ENCODE measurements at regions not wholly inside any gene's neighbourhood (a gene's known extent, or its start where the extent isn't known, plus 50 kb on each side); places are given as distances from the start of the nearest gene placed in this dataset.

DNA sequence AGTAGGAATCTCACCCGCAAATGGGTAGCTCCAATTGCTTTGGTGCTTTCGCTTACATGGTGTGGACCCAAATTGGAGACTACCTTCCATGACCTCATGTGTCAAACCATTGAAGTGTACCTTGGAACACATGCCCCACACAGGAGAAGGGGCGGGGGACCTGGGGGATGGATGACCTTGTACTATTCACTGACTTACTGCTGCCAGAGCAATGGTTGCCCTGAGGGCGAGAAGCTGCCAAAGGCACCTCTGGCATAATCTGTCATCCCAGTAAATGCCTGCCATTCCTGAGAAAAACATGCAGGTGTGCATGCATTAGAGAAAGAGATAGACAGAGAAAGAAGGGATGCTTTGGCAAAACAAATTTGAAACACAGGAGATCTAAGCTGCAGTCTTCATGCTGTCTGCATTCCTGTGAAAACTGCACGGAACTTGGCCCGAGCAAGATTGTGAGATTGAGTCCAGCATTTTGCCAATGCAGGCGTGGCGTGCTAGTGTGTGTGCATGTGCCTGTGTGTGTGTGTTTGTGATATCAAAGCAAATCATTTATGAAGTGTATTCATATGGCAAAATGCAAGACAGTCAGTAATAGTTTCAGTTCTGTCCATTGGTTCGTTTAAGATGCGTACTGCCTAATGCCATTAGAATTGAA lies 219.5 kb upstream of the MDFIC2 start:
- no peaks in the 10 kb centered on the region for H3K36me3 Mint-ChIP-seq (ENCODE audit: low read depth)

DNA sequence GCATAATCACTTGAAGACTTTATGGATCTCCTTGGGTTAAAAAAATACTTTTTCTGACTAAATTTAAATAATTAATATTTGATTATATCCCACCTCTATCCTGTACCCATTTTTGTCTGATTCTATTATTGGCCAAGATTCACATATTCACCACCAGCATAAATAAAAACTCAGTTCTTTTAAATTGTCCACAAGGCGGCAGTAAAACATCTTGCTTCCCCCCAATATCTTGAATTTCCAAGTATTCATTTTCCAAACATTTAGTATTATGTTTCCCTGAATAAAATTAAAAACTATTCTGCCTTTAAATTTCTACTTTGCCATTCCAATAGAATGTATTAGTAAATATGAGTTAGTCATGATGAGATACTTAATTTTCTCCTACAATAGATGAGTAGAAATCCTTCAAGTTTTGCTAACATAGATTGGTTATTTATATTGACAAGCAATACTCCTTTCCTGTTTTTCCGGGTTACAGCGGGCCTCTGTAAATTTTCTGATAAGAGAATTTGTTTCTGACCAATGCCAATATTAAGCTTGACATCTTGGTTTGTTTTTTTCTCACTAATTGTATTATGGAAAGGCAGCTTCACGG lies 218.7 kb upstream of the MDFIC2 start:
- Mint-ChIP-seq H3K4me3 (no peak overlapping the region), H3K27ac (no peak overlapping the region), H3K9me3 (no peaks in the 10 kb centered on the region), H3K36me3 (ENCODE audit: low read depth) (no peaks in the 10 kb centered on the region), H3K27me3 (peaks cover 16% of the 10 kb centered on the region), H3K4me1 (ENCODE audit: low read depth) (no peaks in the 10 kb centered on the region)

More for the DNA sequence above, 219.5 kb upstream of the MDFIC2 start:
- Mint-ChIP-seq H3K4me1 (ENCODE audit: low read depth) (no peaks in the 10 kb centered on the region), H3K27ac (no peak overlapping the region), H3K9me3 (no peaks in the 10 kb centered on the region), H3K27me3 (peaks cover 24% of the 10 kb centered on the region), H3K4me3 (no peak overlapping the region)

DNA sequence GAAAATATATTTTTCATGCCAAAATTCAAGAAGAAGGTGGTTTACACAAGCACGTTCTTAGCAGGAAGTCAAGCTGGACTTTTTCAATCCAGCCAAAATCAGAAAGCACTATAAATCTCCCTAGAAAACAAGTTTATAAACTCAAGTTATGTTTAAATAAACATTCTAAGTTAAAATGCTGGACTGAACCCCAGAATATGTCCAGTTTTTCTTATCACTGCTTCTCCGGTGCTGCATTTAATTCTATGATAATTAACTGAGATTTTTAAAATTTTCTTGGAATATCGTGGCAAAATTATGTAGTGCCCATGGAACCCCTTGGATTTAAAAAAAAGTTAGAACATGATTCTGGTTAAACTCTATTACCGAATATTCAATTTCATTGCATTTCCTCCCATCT lies 218.2 kb upstream of the MDFIC2 start:
- no peaks in the 10 kb centered on the region for H3K9me3 Mint-ChIP-seq
- peaks cover 11% of the 10 kb centered on the region for H3K27me3 Mint-ChIP-seq

DNA sequence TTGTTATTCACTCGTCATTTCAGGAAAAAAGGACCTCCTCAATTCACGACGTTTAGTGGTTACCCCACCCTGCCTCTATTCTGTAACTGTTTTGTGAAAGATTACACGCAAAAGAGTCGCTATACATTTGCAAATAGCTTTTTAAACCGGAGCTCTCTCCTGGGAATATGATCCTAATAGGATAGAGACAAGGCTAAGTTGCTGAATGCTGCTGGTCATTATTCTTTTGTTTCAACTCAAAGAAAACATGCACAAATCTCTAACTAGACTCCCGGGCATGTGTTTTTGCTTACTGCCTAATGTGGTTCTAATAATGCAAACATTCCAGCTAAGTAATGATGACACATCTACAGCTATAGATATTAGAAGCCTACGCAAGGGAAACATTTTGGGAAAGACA lies 214.6 kb upstream of the MDFIC2 start:
- no peaks in the 10 kb centered on the region for H3K9me3 Mint-ChIP-seq
- H3K27me3 Mint-ChIP-seq, result no peaks in the 10 kb centered on the region
- no peaks in the 10 kb centered on the region for H3K4me1 Mint-ChIP-seq (ENCODE audit: low read depth)
- H3K4me3 Mint-ChIP-seq, result no peak overlapping the region
- H3K27ac Mint-ChIP-seq, result no peak overlapping the region
- no peaks in the 10 kb centered on the region for H3K36me3 Mint-ChIP-seq (ENCODE audit: low read depth)

More for the DNA sequence above, 218.2 kb upstream of the MDFIC2 start:
- Mint-ChIP-seq H3K4me1 (ENCODE audit: low read depth) (no peaks in the 10 kb centered on the region), H3K4me3 (no peak overlapping the region), H3K36me3 (ENCODE audit: low read depth) (no peaks in the 10 kb centered on the region), H3K27ac (no peak overlapping the region)

DNA sequence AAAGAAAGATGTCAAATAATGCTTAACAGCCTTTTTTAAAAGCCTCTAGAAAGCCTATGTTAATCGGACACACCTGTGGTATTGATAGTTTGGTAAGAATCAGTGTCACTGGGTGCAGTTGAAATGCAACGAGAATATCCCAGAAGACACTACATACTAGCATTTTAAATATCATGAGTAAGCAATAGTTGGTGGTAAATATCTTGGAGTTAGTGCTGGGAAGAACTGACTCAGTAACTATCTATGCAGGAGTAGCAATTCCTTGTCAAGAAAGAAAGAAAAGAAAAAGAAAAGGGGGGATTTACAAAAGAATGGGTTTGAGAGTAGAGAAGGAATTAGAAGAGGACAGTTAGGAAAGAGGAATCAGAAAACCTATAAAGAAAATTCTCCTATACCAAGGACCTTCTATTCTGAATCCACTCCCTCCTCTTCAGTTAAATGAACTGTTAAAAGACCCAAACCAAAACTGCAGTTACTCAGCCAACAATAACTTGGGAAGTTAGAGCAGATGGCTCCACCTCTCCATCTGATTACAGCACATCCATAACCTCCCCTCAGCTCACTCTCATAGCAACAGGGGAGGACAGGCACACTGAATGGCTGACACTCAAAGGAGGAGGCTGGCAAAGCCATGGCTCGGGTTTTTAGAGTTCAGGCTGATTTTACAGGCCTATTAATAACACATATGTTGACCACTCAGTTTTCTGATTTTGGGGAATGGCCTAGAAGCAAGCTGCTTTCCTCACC lies 207.6 kb upstream of the MDFIC2 start:
- no peaks in the 10 kb centered on the region for H3K36me3 Mint-ChIP-seq (ENCODE audit: low read depth)
- no peaks in the 10 kb centered on the region for H3K4me1 Mint-ChIP-seq (ENCODE audit: low read depth)
- H3K4me3 Mint-ChIP-seq, result no peak overlapping the region
- H3K9me3 Mint-ChIP-seq, result no peaks in the 10 kb centered on the region
- H3K27me3 Mint-ChIP-seq, result peaks cover 13% of the 10 kb centered on the region
- no peak overlapping the region for H3K27ac Mint-ChIP-seq

DNA sequence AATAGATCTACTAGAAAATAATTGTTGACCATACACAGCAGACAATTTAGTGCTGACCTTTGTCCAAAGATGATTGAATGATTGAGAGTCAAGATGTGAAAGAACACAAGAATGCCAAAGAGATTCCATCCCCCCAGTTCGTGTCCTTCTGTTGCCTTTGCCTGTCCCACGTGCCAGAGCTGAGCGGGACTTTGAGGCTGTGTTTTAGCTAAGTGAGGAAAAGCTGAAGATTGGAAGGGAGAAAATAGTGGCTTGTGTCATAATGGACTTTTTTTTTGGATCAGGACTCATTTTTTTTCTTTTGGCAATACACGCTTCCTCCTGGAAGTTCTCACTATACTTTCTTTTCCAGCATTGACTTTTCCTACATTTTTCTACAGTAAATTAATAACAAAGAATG lies 206.6 kb upstream of the MDFIC2 start:
- Mint-ChIP-seq H3K27me3 (peaks cover 13% of the 10 kb centered on the region), H3K27ac (no peak overlapping the region), H3K9me3 (no peaks in the 10 kb centered on the region), H3K4me1 (ENCODE audit: low read depth) (no peaks in the 10 kb centered on the region), H3K36me3 (ENCODE audit: low read depth) (no peaks in the 10 kb centered on the region), H3K4me3 (no peak overlapping the region)

DNA sequence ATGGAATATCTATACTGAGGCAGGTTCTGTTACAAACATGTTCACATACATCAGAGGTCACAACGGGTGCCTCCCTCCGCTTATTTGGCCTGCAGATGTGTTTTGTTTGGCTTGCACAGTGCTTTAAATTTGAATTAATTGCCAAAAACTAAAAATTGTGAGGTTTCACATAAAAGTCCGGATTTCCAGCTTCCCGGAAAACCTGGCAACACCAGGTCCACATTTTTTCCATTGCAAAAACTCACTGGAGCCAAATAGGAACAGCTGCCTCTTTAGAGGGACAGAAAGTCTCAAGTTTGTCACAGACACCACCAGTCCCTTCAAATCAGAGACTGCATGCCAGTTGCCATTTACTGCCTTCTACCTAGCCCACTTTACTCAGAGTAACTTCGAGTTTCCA lies 205.9 kb upstream of the MDFIC2 start:
- Mint-ChIP-seq H3K27ac (no peak overlapping the region), H3K36me3 (ENCODE audit: low read depth) (no peaks in the 10 kb centered on the region), H3K4me3 (no peak overlapping the region), H3K27me3 (peaks cover 18% of the 10 kb centered on the region), H3K4me1 (ENCODE audit: low read depth) (peaks cover 2% of the 10 kb centered on the region), H3K9me3 (no peaks in the 10 kb centered on the region)

DNA sequence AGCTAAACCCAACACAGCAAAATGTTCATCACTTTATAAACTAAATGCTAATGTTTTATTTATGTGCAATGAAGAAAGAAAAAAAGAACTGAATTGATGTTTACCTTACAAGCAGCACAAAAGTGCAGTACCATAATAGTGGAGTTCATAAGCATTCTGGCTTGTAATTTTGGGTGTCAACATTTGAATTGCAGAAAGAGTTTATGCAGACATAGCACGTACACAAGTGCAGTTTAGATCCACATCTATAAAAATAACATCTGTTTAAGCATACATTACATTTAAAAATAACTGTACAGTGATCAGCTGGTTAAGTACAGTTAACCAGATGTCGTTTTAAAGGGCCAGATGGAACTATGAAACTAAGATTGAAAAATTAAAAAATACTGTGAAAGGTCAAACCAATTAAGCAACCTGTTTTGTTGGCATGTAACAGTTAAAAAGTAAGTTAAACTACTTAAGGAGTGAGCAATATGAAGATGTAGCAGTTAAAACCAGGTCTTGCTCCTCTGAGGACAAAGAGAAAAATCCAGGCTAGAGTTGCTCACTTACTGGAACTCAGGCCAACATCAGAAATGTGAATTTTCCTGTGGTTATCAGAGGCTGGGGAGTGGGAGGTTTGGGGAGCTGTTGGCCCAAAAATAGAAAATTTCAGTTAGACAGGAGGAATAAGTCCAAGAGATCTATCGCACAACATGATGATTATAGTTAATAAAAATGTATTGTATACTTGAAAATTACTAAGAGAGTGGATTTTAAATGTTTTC lies 204.9 kb upstream of the MDFIC2 start:
- no peak overlapping the region for H3K4me3 Mint-ChIP-seq
- H3K36me3 Mint-ChIP-seq (ENCODE audit: low read depth), result no peaks in the 10 kb centered on the region
- H3K4me1 Mint-ChIP-seq (ENCODE audit: low read depth), result peaks cover 2% of the 10 kb centered on the region
- H3K27me3 Mint-ChIP-seq, result peaks cover 18% of the 10 kb centered on the region
- H3K9me3 Mint-ChIP-seq, result no peaks in the 10 kb centered on the region
- H3K27ac Mint-ChIP-seq, result no peak overlapping the region

DNA sequence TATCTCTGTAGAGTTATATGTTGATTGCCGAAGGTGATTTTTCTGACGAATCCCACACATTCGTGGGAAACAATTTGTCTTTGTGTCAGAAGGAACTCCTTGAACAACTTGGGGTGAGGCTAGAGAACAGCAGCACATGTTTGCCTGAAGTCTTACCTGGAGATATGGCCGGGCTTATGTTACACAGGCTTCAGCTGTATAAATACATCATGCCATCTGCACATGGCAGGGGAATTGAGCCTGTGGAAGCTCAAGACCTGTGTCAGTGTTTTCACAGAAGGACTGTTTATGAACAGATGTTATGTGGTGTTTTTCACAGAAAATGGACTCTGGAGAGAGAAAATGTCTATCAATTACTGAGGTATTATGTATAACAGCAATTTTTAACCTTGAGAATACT lies 203.6 kb upstream of the MDFIC2 start:
- Mint-ChIP-seq H3K27ac (no peak overlapping the region), H3K4me1 (ENCODE audit: low read depth) (peaks cover 2% of the 10 kb centered on the region), H3K9me3 (no peaks in the 10 kb centered on the region), H3K36me3 (ENCODE audit: low read depth) (no peaks in the 10 kb centered on the region), H3K4me3 (no peak overlapping the region), H3K27me3 (peaks cover 18% of the 10 kb centered on the region)

DNA sequence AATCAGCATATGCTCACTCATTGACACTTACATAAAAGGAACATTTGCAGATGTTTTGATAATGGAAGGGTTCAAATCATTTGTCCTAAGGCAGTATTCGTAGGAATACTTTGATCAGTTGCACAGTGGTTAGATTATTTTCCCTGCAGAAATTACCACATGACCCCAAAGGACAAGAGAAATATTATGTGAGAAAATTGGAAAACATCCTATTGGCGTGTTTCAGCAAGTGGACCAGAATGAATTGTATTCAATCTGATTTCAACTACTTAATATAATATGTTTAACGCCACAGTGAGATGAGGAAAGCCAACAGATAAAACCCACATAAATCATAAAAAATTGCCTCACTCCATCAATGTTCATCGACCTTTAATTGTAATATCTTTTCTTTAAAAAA lies 195.0 kb upstream of the MDFIC2 start:
- Mint-ChIP-seq H3K9me3 (no peaks in the 10 kb centered on the region), H3K4me1 (ENCODE audit: low read depth) (no peaks in the 10 kb centered on the region), H3K27me3 (no peaks in the 10 kb centered on the region), H3K4me3 (no peak overlapping the region), H3K36me3 (ENCODE audit: low read depth) (no peaks in the 10 kb centered on the region), H3K27ac (no peak overlapping the region)

DNA sequence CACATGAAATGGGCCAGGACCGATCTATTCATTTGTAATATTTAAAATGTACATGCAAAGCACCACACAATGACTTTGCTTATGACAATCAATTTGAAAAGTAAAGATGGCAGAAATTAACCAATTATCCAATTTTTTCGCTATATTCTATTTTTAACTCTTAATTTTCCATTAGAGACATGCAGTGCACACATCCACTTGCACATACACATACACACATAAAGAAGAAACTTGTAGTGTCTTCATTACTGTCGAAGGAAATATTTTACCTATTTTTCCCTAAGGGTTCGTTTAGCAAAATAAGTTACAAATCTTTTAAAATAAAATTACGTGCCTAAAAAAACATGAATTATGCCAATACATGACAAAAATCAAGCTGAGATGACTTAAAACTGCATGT lies 194.3 kb upstream of the MDFIC2 start:
- Mint-ChIP-seq H3K4me1 (ENCODE audit: low read depth) (no peaks in the 10 kb centered on the region), H3K27me3 (no peaks in the 10 kb centered on the region), H3K9me3 (no peaks in the 10 kb centered on the region), H3K4me3 (no peak overlapping the region), H3K27ac (no peak overlapping the region), H3K36me3 (ENCODE audit: low read depth) (no peaks in the 10 kb centered on the region)

DNA sequence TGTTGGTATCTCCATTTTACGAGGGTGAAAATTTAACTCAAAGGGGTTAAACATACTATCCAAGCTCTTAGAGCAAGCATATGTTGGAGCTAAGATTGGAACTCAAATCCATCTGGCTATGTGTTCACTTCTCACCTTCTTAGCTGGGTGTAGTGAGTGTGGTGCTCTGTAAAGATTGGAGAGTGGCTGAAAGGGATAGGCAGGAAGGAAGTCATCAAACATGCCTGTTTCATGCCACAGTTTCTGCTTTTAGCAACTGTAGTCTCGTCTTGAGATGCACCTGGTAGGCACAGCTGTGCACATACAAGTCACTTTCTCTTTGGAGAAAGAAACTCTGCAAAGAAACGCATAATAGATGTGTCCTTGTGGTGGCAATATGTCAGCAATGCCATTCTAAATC lies 189.1 kb upstream of the MDFIC2 start:
- no peak overlapping the region for H3K27ac Mint-ChIP-seq
- no peaks in the 10 kb centered on the region for H3K9me3 Mint-ChIP-seq
- no peaks in the 10 kb centered on the region for H3K4me1 Mint-ChIP-seq (ENCODE audit: low read depth)
- H3K27me3 Mint-ChIP-seq, result peaks cover 18% of the 10 kb centered on the region
- H3K36me3 Mint-ChIP-seq (ENCODE audit: low read depth), result no peaks in the 10 kb centered on the region
- no peak overlapping the region for H3K4me3 Mint-ChIP-seq

DNA sequence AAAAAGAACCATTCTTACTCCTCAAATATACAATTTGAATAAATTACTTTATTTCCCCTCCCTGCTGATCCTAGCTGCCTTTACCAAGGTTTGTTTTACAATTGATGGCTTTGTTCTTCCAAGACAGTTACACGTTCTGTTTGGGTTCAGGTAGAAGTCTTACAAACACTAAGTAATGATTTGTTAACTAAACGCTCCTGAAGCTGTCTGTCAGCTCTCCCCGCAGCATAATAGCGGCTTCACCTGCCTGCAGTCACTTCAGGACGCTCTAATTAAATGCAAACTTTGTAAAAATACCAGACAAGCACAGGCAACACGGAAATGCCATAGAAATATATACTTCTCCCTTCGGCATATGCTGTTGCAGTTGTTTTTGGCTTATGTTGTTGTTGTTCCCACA lies 176.4 kb upstream of the MDFIC2 start:
- no peak overlapping the region for H3K4me3 Mint-ChIP-seq
- H3K27ac Mint-ChIP-seq, result no peak overlapping the region
- H3K27me3 Mint-ChIP-seq, result peaks cover 28% of the 10 kb centered on the region
- H3K36me3 Mint-ChIP-seq (ENCODE audit: low read depth), result no peaks in the 10 kb centered on the region
- no peaks in the 10 kb centered on the region for H3K9me3 Mint-ChIP-seq
- H3K4me1 Mint-ChIP-seq (ENCODE audit: low read depth), result no peaks in the 10 kb centered on the region

DNA sequence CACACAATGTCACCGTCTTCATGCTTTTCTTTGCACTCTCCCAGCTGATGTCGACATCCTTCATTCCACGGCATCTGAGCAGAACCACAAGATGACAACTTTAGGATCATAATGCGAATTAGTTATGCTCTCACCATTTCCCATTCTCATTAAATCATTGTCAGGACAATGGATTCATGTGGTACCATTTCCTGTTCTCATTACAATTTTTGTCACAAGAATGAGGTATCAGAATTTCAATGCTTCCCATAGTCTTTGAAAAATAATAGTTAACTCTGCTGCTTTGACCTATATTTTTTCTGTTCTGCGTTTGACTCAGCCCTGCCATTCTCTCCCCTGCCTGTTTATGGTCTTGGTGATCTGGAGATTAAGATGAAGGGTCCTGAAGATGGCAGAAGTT lies 175.7 kb upstream of the MDFIC2 start:
- H3K4me3 Mint-ChIP-seq, result no peak overlapping the region
- H3K27ac Mint-ChIP-seq, result no peak overlapping the region
- H3K27me3 Mint-ChIP-seq, result peaks cover 24% of the 10 kb centered on the region
- no peaks in the 10 kb centered on the region for H3K36me3 Mint-ChIP-seq (ENCODE audit: low read depth)
- H3K9me3 Mint-ChIP-seq, result no peaks in the 10 kb centered on the region
- no peaks in the 10 kb centered on the region for H3K4me1 Mint-ChIP-seq (ENCODE audit: low read depth)

DNA sequence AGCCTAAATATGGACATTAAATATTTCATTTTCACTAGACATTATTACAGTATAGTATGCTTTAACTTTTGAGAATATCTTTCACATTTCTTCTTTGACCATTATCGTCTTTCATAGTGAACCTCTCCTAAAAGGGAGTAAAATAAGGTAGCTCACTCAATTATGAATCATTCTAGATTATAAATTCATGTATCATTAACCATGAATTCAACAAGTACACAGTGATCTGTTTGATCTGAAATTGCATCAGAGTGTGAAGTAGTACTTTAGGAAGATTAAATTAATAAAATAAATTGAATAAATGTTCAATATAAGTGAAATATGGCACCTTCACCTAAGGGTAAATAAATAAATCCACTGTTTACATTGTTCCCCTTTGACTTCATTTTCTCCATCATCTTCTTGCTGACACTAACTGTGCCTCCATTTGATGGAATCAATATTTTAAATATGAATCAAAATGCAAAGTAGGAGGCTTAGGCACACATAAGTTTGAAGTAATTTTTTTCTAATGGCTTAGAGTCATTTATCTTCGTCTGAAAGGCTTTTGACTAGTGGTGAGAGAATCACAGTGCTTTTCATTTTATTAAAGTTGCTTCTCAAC lies 174.1 kb upstream of the MDFIC2 start:
- Mint-ChIP-seq H3K36me3 (ENCODE audit: low read depth) (no peaks in the 10 kb centered on the region), H3K4me1 (ENCODE audit: low read depth) (no peaks in the 10 kb centered on the region), H3K27ac (no peak overlapping the region), H3K4me3 (no peak overlapping the region), H3K27me3 (peaks cover 27% of the 10 kb centered on the region), H3K9me3 (no peaks in the 10 kb centered on the region)

Data from stimulated activated naive CD8-positive, alpha-beta T cell treated with anti-CD3 and anti-CD28 coated beads, Interleukin-15, Interleukin-2, amounts not matched to agents 100 ng/mL and 50 ng/mL, for 24 hours (primary cell).